ENCODE measurements at regions not wholly inside any gene's neighbourhood (a gene's known extent, or its start where the extent isn't known, plus 50 kb on each side); places are given as distances from the start of the nearest gene placed in this dataset.

DNA sequence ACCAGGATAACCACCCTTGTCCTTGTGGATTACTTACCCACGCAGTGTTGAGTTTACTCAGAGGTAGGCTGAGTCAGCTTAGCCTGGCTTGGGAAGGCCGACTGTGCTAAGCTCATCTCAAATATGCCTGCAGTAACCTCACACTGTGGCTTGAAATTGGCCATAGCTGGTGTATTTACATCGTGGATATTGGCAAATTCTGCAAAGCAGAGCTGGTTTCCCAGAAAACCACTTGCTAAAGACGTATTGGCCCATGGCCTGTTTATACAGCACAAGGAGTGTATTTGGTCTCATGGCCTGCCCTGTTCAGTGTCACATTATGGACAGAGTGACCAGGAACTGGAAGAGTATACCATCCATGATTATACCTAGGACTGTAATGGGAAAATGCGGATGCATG is 170.5 kb upstream of the UBE3A start (continued):
- TF ChIP-seq BCL11A (IDR thresholded peaks at IDR 0.05; ENCODE audit: low read depth in 2 of 2, low read length in 2 of 2), result no peak

DNA sequence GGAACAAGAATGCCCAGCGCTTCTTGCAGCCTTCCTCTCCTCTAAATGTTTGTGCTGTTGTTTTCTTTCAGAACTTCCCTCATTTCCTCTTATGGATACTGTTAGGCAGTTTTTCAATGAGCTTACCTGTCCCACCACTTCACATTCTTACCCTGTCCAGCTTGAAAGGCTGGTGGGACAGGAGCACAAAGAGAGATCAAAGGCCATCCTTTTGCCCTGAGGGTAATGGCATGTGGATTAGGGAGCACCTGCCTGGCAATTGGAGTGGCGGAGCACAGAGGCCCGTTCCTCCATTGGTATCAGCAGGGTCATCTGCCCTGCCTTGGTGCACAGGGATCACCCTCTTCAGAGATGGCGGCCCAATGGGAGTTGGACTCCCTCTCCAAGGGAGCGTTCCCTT is 170.1 kb upstream of the UBE3A start:
- H2AFZ ChIP-seq (ENCODE audit: low read length), result no peak overlapping the region
- no peaks in the 10 kb centered on the region for H3K23me2 ChIP-seq (ENCODE audit: low read depth, low read length)
- no peak overlapping the region for H2BK5ac ChIP-seq (ENCODE audit: low read depth, low read length)
- H3K79me2 ChIP-seq (ENCODE audit: control insufficient read depth in 1 of 2, insufficient read depth in 2 of 2, low read length in 2 of 2), result no peaks in the 10 kb centered on the region
- H2BK20ac ChIP-seq (ENCODE audit: low read length), result no peak overlapping the region
- H3K36me3 ChIP-seq (ENCODE audit: control insufficient read depth in 2 of 4, insufficient read depth in 4 of 4, low read length in 3 of 4), result no peaks in the 10 kb centered on the region
- H4K91ac ChIP-seq (replicated peaks; ENCODE audit: insufficient read length, low read length), result no peak overlapping the region
- H4K5ac ChIP-seq (ENCODE audit: insufficient read length, low read depth, low read length), result no peak overlapping the region
- TF ChIP-seq ASH2L (IDR thresholded peaks at IDR 0.05; ENCODE audit: low read length) (no peak), SIX5 (IDR thresholded peaks at IDR 0.05; ENCODE audit: low read depth, low read length) (no peak), MAFK (IDR thresholded peaks at IDR 0.05; ENCODE audit: low read depth, low read length) (no peak), KDM1A (IDR thresholded peaks at IDR 0.05; ENCODE audit: borderline replicate concordance, low read length) (no peak), GABPA (IDR thresholded peaks at IDR 0.05; ENCODE audit: borderline replicate concordance, insufficient read depth, low read length) (no peak), RXRA (IDR thresholded peaks at IDR 0.05; ENCODE audit: insufficient read depth, low read depth, low read length) (no peak)
- FAIRE-seq, result no peak
- no peak overlapping the region for H3K14ac ChIP-seq (ENCODE audit: insufficient read length)
- no peak for DNase-seq (ENCODE audit: low read depth in 1 of 2, low spot score in 2 of 2)
- H2BK120ac ChIP-seq (replicated peaks; ENCODE audit: low read depth, low read length), result no peak overlapping the region
- no peak overlapping the region for H2AK5ac ChIP-seq (ENCODE audit: low read depth, low read length)
- no peak overlapping the region for H3K4me3 ChIP-seq (ENCODE audit: extremely low read depth in 1 of 4, insufficient read depth in 2 of 4, low read depth in 3 of 4, low read length in 4 of 4)
- no peaks in the 10 kb centered on the region for H4K20me1 ChIP-seq (replicated peaks in 1 of 2; ENCODE audit: control insufficient read depth in 1 of 2, insufficient read depth in 2 of 2, low read length in 2 of 2)
- no peak overlapping the region for H2BK15ac ChIP-seq (ENCODE audit: low read length)
- no peak overlapping the region for H4K8ac ChIP-seq (ENCODE audit: extremely low read depth, insufficient read depth, low read length)
- H3K9me3 ChIP-seq (ENCODE audit: insufficient read depth in 2 of 2, low read depth in 1 of 2, low read length in 1 of 2), result no peaks in the 10 kb centered on the region
- no peaks in the 10 kb centered on the region for H3K79me1 ChIP-seq (ENCODE audit: low read depth, low read length)
- 94% methylated on average over 5 of the region's 5 CpGs; no CpG with 5 or more reads in 1 of the 2 experiments for WGBS, 2 experiments (ENCODE audit: extremely low coverage in 1 of 2, insufficient coverage in 1 of 2, insufficient read length in 1 of 2, insufficient replicate concordance in 2 of 2, low coverage in 1 of 2, low lambda C conversion rate in 2 of 2, missing lambda C conversion rate in 1 of 2)
- no peak overlapping the region for H2BK12ac ChIP-seq (ENCODE audit: low read depth, low read length)
- no peak overlapping the region for H3K9ac ChIP-seq (replicated peaks in 1 of 4; ENCODE audit: extremely low read depth in 1 of 4, low read depth in 3 of 4, low read length in 3 of 4)
- no peak overlapping the region for H3K23ac ChIP-seq (ENCODE audit: insufficient read length)
- H3K4me1 ChIP-seq (replicated peaks in 1 of 4; ENCODE audit: control insufficient read depth in 3 of 4, insufficient read depth in 4 of 4, low read length in 3 of 4), result no peaks in the 10 kb centered on the region; a peak in 1 of 7 replicates
- POLR2A ChIA-PET (ENCODE audit: partially characterized antibody), result no interaction called here
- no peak overlapping the region for H3K18ac ChIP-seq (ENCODE audit: extremely low read depth, low read length)
- no peaks in the 10 kb centered on the region for H3K27me3 ChIP-seq (replicated peaks in 1 of 4; ENCODE audit: control insufficient read depth in 3 of 4, extremely low read depth in 1 of 4, insufficient read depth in 3 of 4, low read length in 3 of 4)
- CTCF ChIA-PET (ENCODE audit: partially characterized antibody), result interaction anchor here (0.6 to 3.6 kb wide), 3 partner anchors 17 to 99 kb away, joined by 3 to 16 read pairs (median 3); no protein-coding TSS in a partner anchor
- no peak overlapping the region for H3K4ac ChIP-seq (replicated peaks; ENCODE audit: insufficient read length, low read depth, low read length)
- no peak overlapping the region for H3K56ac ChIP-seq (replicated peaks; ENCODE audit: insufficient read length, low read depth, low read length)
- H3K27ac ChIP-seq (ENCODE audit: low read depth, low read length), result no peak overlapping the region
- no peak overlapping the region for H3K4me2 ChIP-seq (ENCODE audit: insufficient read depth in 1 of 2, low read depth in 2 of 2, low read length in 2 of 2)
